H9 (cell line): ENCODE measurements at regions not wholly inside any gene's neighbourhood (a gene's known extent, or its start where the extent isn't known, plus 50 kb on each side); places are given as distances from the start of the nearest gene placed in this dataset.

ENCODE experiments used
- DNase-seq: peaks from one replicate; pipeline ENCODE4 v3.0.0-alpha.2; 2017
- H2AFZ ChIP-seq: one replicate; pipeline ENCODE4 v1.6.1; 2013; ENCODE audit warnings: mild to moderate bottlenecking, low read length, control low read depth, moderate library complexity
- H2AK5ac ChIP-seq: 2 replicates; pipeline ENCODE4 v1.6.1; 2013; ENCODE audit warnings: low read length, control low read depth, mixed read lengths; ENCODE audit not compliant: insufficient read length
- H2BK120ac ChIP-seq: one replicate; pipeline ENCODE4 v1.6.1; 2013; ENCODE audit warnings: low read depth, mild to moderate bottlenecking, low read length, control low read depth, inconsistent platforms; ENCODE audit not compliant: poor library complexity, severe bottlenecking
- H2BK12ac ChIP-seq: 2 replicates; pipeline ENCODE4 v1.6.1; 2013; ENCODE audit warnings: low read length, control low read depth, mixed read lengths, low read depth; ENCODE audit not compliant: insufficient read length
- H2BK15ac ChIP-seq: 2 replicates; pipeline ENCODE4 v1.6.1; 2013; ENCODE audit warnings: low read depth, low read length, control low read depth
- H2BK20ac ChIP-seq: one replicate; pipeline ENCODE4 v1.6.1; 2013; ENCODE audit warnings: low read depth, mild to moderate bottlenecking, low read length, control low read depth, inconsistent platforms; ENCODE audit not compliant: poor library complexity, severe bottlenecking
- H2BK5ac ChIP-seq: 2 replicates; pipeline ENCODE4 v1.6.1; 2013; ENCODE audit warnings: low read length, control low read depth, mixed read lengths; ENCODE audit not compliant: insufficient read length
- H3K14ac ChIP-seq: 2 replicates; pipeline ENCODE4 v1.6.1; 2013; ENCODE audit warnings: low read length, control low read depth; ENCODE audit not compliant: insufficient read depth
- H3K18ac ChIP-seq: 2 replicates; pipeline ENCODE4 v1.6.1; 2013; ENCODE audit warnings: low read depth, mild to moderate bottlenecking, mixed read lengths, low read length, control low read depth; ENCODE audit not compliant: insufficient read length
- H3K23ac ChIP-seq: 2 replicates; pipeline ENCODE4 v1.6.1; 2013; ENCODE audit warnings: low read length, control low read depth, mixed read lengths, low read depth; ENCODE audit not compliant: insufficient read length
- H3K23me2 ChIP-seq: 2 replicates; pipeline ENCODE4 v1.6.1; 2013; ENCODE audit warnings: low read depth, mild to moderate bottlenecking, mixed read lengths, low read length, control low read depth; ENCODE audit not compliant: insufficient read length, poor library complexity, severe bottlenecking
- H3K27ac ChIP-seq: 2 replicates; pipeline ENCODE4 v1.5.1; 2013; ENCODE audit warnings: low read length, control low read depth, mixed read lengths, low read depth; ENCODE audit not compliant: insufficient read length
- H3K27me3 ChIP-seq: 2 replicates; pipeline ENCODE4 v1.6.1; 2013; ENCODE audit warnings: low read length, control low read depth, inconsistent platforms; ENCODE audit not compliant: insufficient read depth
- H3K4ac ChIP-seq: 2 replicates; pipeline ENCODE4 v1.6.1; 2013; ENCODE audit warnings: low read depth, mild to moderate bottlenecking, control low read depth, inconsistent platforms, low read length, moderate library complexity
- H3K4me1 ChIP-seq: 2 replicates; pipeline ENCODE4 v1.6.1; 2013; ENCODE audit warnings: low read length, control low read depth, inconsistent platforms; ENCODE audit not compliant: insufficient read depth
- H3K4me2 ChIP-seq: 2 replicates; pipeline ENCODE4 v1.6.1; 2013; ENCODE audit warnings: low read length, control low read depth, mixed read lengths; ENCODE audit not compliant: insufficient read length, insufficient read depth
- H3K56ac ChIP-seq: 2 replicates; pipeline ENCODE4 v1.6.1; 2013; ENCODE audit warnings: low read depth, mild to moderate bottlenecking, mixed read lengths, low read length, control low read depth; ENCODE audit not compliant: insufficient read length
- H3K79me1 ChIP-seq: 2 replicates; pipeline ENCODE4 v1.6.1; 2013; ENCODE audit warnings: low read depth, mild to moderate bottlenecking, moderate library complexity, low read length, control low read depth, inconsistent platforms; ENCODE audit not compliant: insufficient read depth, poor library complexity, severe bottlenecking
- H3K79me2 ChIP-seq: 2 replicates; pipeline ENCODE4 v1.6.1; 2013; ENCODE audit warnings: low read length, control low read depth, inconsistent platforms; ENCODE audit not compliant: insufficient read depth
- H3K9ac ChIP-seq: 2 replicates; pipeline ENCODE4 v1.6.1; 2013; ENCODE audit warnings: low read length, control low read depth, mixed read lengths; ENCODE audit not compliant: insufficient read length; ENCODE audit errors: extremely low read depth
- H3K9me3 ChIP-seq: one replicate; pipeline ENCODE4 v1.6.1; 2013; ENCODE audit warnings: low read depth, low read length, inconsistent platforms; ENCODE audit not compliant: control insufficient read depth
- H3T11ph ChIP-seq: one replicate; pipeline ENCODE4 v1.6.1; 2013; ENCODE audit warnings: mild to moderate bottlenecking, low read length, control low read depth, inconsistent platforms
- H4K20me1 ChIP-seq: one replicate; pipeline ENCODE4 v1.6.1; 2013; ENCODE audit not compliant: control insufficient read depth, insufficient read length, insufficient read depth
- H4K5ac ChIP-seq: 2 replicates; pipeline ENCODE4 v1.6.1; 2013; ENCODE audit warnings: low read depth, mild to moderate bottlenecking, mixed read lengths, low read length, control low read depth; ENCODE audit not compliant: insufficient read length
- H4K8ac ChIP-seq: replicated peaks from 2 replicates; pipeline ENCODE4 v1.6.1; 2013; ENCODE audit warnings: low read length, control low read depth, mixed read lengths, low read depth; ENCODE audit not compliant: insufficient read length
- H4K91ac ChIP-seq: 2 replicates; pipeline ENCODE4 v1.6.1; 2013; ENCODE audit warnings: low read depth, mild to moderate bottlenecking, moderate library complexity, mixed read lengths, low read length, control low read depth; ENCODE audit not compliant: insufficient read length
- H3K27ac Mint-ChIP-seq, 3 experiments: 2 replicates in 2 of 3; 3 replicates in 1 of 3; pipeline ENCODE4 v1.8.0; 2020 to 2021; ENCODE audit warnings: mixed read lengths in 3 of 3, mild to moderate bottlenecking in 1 of 3, moderate library complexity in 1 of 3
- H3K27me3 Mint-ChIP-seq: 2 replicates; pipeline ENCODE4 v1.8.0; 2021; ENCODE audit warnings: low read depth, mild to moderate bottlenecking, moderate library complexity, mixed read lengths
- H3K36me3 Mint-ChIP-seq, 3 experiments: 2 replicates in 2 of 3; 3 replicates in 1 of 3; pipeline ENCODE4 v1.8.0; 2020 to 2021; ENCODE audit warnings: low read depth in 3 of 3, mixed read lengths in 3 of 3; ENCODE audit not compliant: insufficient read depth in 1 of 3
- H3K4me1 Mint-ChIP-seq, 2 experiments: 2 replicates each; pipeline ENCODE4 v1.8.0; 2020; ENCODE audit warnings: mixed read lengths in 2 of 2
- H3K4me3 Mint-ChIP-seq, 2 experiments: 2 replicates in 1 of 2; 3 replicates in 1 of 2; pipeline ENCODE4 v1.8.0; 2020 to 2021; ENCODE audit warnings: mild to moderate bottlenecking in 2 of 2, mixed read lengths in 2 of 2, moderate library complexity in 1 of 2
- H3K9me3 Mint-ChIP-seq, 2 experiments: 2 replicates in 1 of 2; 3 replicates in 1 of 2; pipeline ENCODE4 v1.8.0; 2020; ENCODE audit warnings: mild to moderate bottlenecking in 2 of 2, mixed read lengths in 2 of 2, moderate library complexity in 1 of 2
- WGBS: extraction: QIAGEN DNeasy Blood & Tissue Kit; methylation state at CpG from one replicate; pipeline ENCODE4 v1.1.7; 2013; ENCODE audit warnings: missing lambda C conversion rate, low lambda C conversion rate, mixed read lengths; ENCODE audit not compliant: insufficient read length; ENCODE audit errors: extremely low coverage; 5-methylcytosine and 5-hydroxymethylcytosine counted together
- TF ChIP-seq, protein P1 (sequence below): fragments of 200-600 bp; sonication (generic); conservative IDR thresholded peaks from 3 replicates; pipeline ENCODE4 v1.8.0; 2021; ENCODE audit warnings: antibody characterized with exemption, mild to moderate bottlenecking

DNA sequence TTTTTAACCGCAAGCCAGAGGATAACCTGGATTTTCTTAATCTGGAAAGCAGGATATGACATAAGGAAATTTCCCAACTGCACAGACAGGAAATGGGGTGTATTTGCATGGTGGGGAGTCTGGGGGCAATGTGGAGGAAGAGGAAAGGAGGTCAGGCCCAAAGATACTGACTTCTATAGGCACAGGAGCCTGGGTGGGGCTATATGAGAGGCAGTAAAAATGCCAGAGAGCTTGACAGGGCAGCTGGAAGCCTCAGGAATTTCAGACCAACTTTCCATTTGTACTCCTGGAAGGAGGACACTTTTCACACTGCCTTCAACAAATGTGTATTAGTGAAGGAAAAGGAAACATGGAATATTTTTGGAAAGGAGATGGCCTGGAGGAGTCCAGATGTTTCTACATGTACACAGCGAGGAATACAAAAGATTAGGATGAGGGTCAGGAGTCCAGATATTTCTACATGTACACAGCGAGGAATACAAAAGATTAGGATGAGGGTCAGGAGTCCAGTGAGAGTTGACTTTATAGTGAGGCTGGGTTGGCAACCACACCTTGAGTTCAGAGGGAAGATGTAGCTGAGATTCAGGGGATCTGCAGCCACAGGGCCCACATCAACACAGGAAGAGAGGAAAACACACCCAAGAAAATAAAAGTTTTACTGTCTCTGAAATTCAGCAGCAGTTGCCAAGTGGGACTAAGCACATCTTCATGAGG, 111.9 kb upstream of the PTPRG start:
- Histone ChIP-seq H3K4me2 (no peak overlapping the region), H2BK5ac (no peak overlapping the region), H3K79me1 (no peaks in the 10 kb centered on the region), H4K5ac (no peak overlapping the region), H2BK120ac (no peak overlapping the region), H3K4ac (no peak overlapping the region), H4K91ac (no peak overlapping the region), H4K8ac (no peak overlapping the region), H4K20me1 (no peaks in the 10 kb centered on the region), H2BK15ac (no peak overlapping the region), H3K14ac (no peak overlapping the region), H3K27me3 (no peaks in the 10 kb centered on the region), H2AFZ (no peak overlapping the region), H3K4me1 (no peaks in the 10 kb centered on the region), H2BK20ac (no peak overlapping the region), H3K18ac (no peak overlapping the region), H3K56ac (no peak overlapping the region), H3K9ac (no peak overlapping the region), H3T11ph (no peak overlapping the region), H2AK5ac (no peak overlapping the region), H3K9me3 (no peaks in the 10 kb centered on the region), H3K27ac (no peak overlapping the region), H2BK12ac (no peak overlapping the region), H3K23ac (no peak overlapping the region), H3K79me2 (no peaks in the 10 kb centered on the region), H3K23me2 (no peaks in the 10 kb centered on the region)
- Mint-ChIP-seq H3K4me1 (peaks cover 2 to 3% of the 10 kb centered on the region in 2 experiments), H3K9me3 (no peaks in the 10 kb centered on the region), H3K4me3 (no peak overlapping the region), H3K27me3 (no peaks in the 10 kb centered on the region), H3K36me3 (no peaks in the 10 kb centered on the region), H3K27ac (no peak overlapping the region)
- DNase-seq = no peak
- WGBS = no CpG with 5 or more reads among the region's 3 CpGs
- TF ChIP-seq, protein P1, sequence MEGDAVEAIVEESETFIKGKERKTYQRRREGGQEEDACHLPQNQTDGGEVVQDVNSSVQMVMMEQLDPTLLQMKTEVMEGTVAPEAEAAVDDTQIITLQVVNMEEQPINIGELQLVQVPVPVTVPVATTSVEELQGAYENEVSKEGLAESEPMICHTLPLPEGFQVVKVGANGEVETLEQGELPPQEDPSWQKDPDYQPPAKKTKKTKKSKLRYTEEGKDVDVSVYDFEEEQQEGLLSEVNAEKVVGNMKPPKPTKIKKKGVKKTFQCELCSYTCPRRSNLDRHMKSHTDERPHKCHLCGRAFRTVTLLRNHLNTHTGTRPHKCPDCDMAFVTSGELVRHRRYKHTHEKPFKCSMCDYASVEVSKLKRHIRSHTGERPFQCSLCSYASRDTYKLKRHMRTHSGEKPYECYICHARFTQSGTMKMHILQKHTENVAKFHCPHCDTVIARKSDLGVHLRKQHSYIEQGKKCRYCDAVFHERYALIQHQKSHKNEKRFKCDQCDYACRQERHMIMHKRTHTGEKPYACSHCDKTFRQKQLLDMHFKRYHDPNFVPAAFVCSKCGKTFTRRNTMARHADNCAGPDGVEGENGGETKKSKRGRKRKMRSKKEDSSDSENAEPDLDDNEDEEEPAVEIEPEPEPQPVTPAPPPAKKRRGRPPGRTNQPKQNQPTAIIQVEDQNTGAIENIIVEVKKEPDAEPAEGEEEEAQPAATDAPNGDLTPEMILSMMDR = no peak
